IMR-90 (cell line): ENCODE measurements at regions not wholly inside any gene's neighbourhood (a gene's known extent, or its start where the extent isn't known, plus 50 kb on each side); places are given as distances from the start of the nearest gene placed in this dataset.

Experiments used
- ATAC-seq: fragments of 200-7000 bp; cut with Tn5 transposase; 2 replicates; pipeline ENCODE4 v1.9.1; 2020; ENCODE audit warnings: low read depth, mild to moderate bottlenecking, moderate library complexity
- BruUV-seq: library from RNA; stranded (reverse); fragments of 400-500 nt; replicated peaks from 2 replicates; lab custom pipeline; 2021; lab: Mats Ljungman, UMichigan
- CTCF ChIA-PET: fragments of 300-600 bp; formaldehyde crosslinking; extraction: SDS; loops from one replicate; lab custom pipeline; 2021; ENCODE audit warnings: antibody characterized with exemption; lab: Yijun Ruan, JAX
- POLR2A ChIA-PET: fragments of 300-600 bp; sonication (Branson Sonifier 250); formaldehyde crosslinking; loops from one replicate; lab custom pipeline; 2022; ENCODE audit warnings: antibody characterized with exemption; ENCODE audit not compliant: unreplicated experiment; lab: Charles Lee
- DNase-seq: peaks from one replicate; pipeline ENCODE4 v3.0.0; 2013
- H2AFZ ChIP-seq: replicated peaks from 2 replicates; pipeline ENCODE3; 2013; ENCODE audit warnings: low read length, mild to moderate bottlenecking; ENCODE audit not compliant: poor library complexity
- H2AK5ac ChIP-seq: 2 replicates; pipeline ENCODE4 v1.6.1; 2013; ENCODE audit warnings: low read depth, low read length, inconsistent platforms
- H2AK9ac ChIP-seq: replicated peaks from 2 replicates; pipeline ENCODE3; 2013; ENCODE audit warnings: mild to moderate bottlenecking, low read depth, low read length, moderate library complexity; ENCODE audit not compliant: poor library complexity
- H2BK120ac ChIP-seq: 2 replicates; pipeline ENCODE4 v1.6.1; 2013; ENCODE audit warnings: low read depth, low read length, inconsistent platforms
- H2BK15ac ChIP-seq: 3 replicates; pipeline ENCODE4 v1.6.1; 2013; ENCODE audit warnings: low read depth, low read length, inconsistent platforms
- H2BK20ac ChIP-seq: 2 replicates; pipeline ENCODE4 v1.6.1; 2013; ENCODE audit warnings: low read depth, mild to moderate bottlenecking, inconsistent platforms, low read length, moderate library complexity
- H2BK5ac ChIP-seq: 2 replicates; pipeline ENCODE4 v1.6.1; 2013; ENCODE audit warnings: mild to moderate bottlenecking, low read depth, low read length, inconsistent platforms; ENCODE audit not compliant: poor library complexity, severe bottlenecking
- H3K14ac ChIP-seq: replicated peaks from 2 replicates; pipeline ENCODE4 v1.6.1; 2013; ENCODE audit warnings: low read depth, low read length, inconsistent platforms
- H3K18ac ChIP-seq: 2 replicates; pipeline ENCODE4 v1.6.1; 2013; ENCODE audit warnings: low read depth, low read length, control low read depth
- H3K23ac ChIP-seq: 2 replicates; pipeline ENCODE4 v1.6.1; 2013; ENCODE audit warnings: low read depth, low read length, inconsistent platforms
- H3K27ac ChIP-seq: 2 replicates; pipeline ENCODE4 v1.5.1; 2013; ENCODE audit warnings: mild to moderate bottlenecking, control low read depth, low read length; ENCODE audit not compliant: insufficient read depth
- H3K27me3 ChIP-seq: 2 replicates; pipeline ENCODE4 v1.6.1; 2013; ENCODE audit warnings: low read length; ENCODE audit not compliant: control insufficient read depth, insufficient read depth
- H3K36me3 ChIP-seq: 2 replicates; pipeline ENCODE4 v1.6.1; 2013; ENCODE audit warnings: low read length, mixed read lengths; ENCODE audit not compliant: control insufficient read depth, insufficient read depth
- H3K4ac ChIP-seq: 2 replicates; pipeline ENCODE4 v1.6.1; 2013; ENCODE audit warnings: low read depth, low read length, inconsistent platforms
- H3K4me1 ChIP-seq: 2 replicates; pipeline ENCODE4 v1.6.1; 2013; ENCODE audit warnings: low read length, mixed read lengths; ENCODE audit not compliant: control insufficient read depth, insufficient read depth
- H3K4me2 ChIP-seq: 2 replicates; pipeline ENCODE4 v1.6.1; 2013; ENCODE audit warnings: low read depth, mild to moderate bottlenecking, control low read depth, low read length, moderate library complexity
- H3K4me3 ChIP-seq: 2 replicates; pipeline ENCODE4 v1.5.1; 2013; ENCODE audit warnings: low read depth, mild to moderate bottlenecking, control low read depth, low read length, moderate library complexity; ENCODE audit not compliant: insufficient read depth
- H3K56ac ChIP-seq: 2 replicates; pipeline ENCODE4 v1.6.1; 2013; ENCODE audit warnings: low read length, inconsistent platforms; ENCODE audit not compliant: insufficient read depth; ENCODE audit errors: extremely low read depth
- H3K79me1 ChIP-seq, 2 experiments: 2 replicates each; pipeline ENCODE4 v1.6.1; 2013; ENCODE audit warnings: low read length in 2 of 2, inconsistent platforms in 1 of 2, low read depth in 1 of 2
- H3K9ac ChIP-seq: 2 replicates; pipeline ENCODE4 v1.6.1; 2013; ENCODE audit warnings: low read depth, low read length, control low read depth
- H3K9me1 ChIP-seq: 2 replicates; pipeline ENCODE4 v1.6.1; 2013; ENCODE audit warnings: low read length, inconsistent platforms; ENCODE audit not compliant: insufficient read depth
- H3K9me3 ChIP-seq: 2 replicates; pipeline ENCODE4 v1.6.1; 2013; ENCODE audit warnings: low read length; ENCODE audit not compliant: control insufficient read depth, insufficient read depth
- H4K20me1 ChIP-seq: 2 replicates; pipeline ENCODE4 v1.6.1; 2013; ENCODE audit warnings: low read length, inconsistent platforms; ENCODE audit not compliant: insufficient read depth
- H4K5ac ChIP-seq: 2 replicates; pipeline ENCODE4 v1.6.1; 2013; ENCODE audit warnings: mild to moderate bottlenecking, low read depth, low read length, control low read depth
- H4K8ac ChIP-seq, 2 experiments: 2 replicates each; pipeline ENCODE4 v1.6.1; 2013; ENCODE audit warnings: low read depth in 2 of 2, low read length in 2 of 2, control low read depth in 1 of 2, inconsistent platforms in 1 of 2
- H4K91ac ChIP-seq: 2 replicates; pipeline ENCODE4 v1.6.1; 2013; ENCODE audit warnings: low read depth, low read length, inconsistent platforms; ENCODE audit not compliant: insufficient read depth
- BHLHE40 ChIP-seq: fragments of 150-350 bp; IDR thresholded peaks from 2 replicates; pipeline ENCODE4 v1.6.1; 2016; ENCODE audit warnings: mild to moderate bottlenecking, low read depth, low read length
- CEBPB ChIP-seq: IDR thresholded peaks from 2 replicates; pipeline ENCODE4 v1.6.1; 2012; ENCODE audit warnings: low read depth, low read length, improper control_type of control experiment
- CTCF ChIP-seq: conservative IDR thresholded peaks from 2 replicates; pipeline ENCODE4 v1.5.1; 2012; ENCODE audit warnings: mild to moderate bottlenecking, low read depth, low read length, improper control_type of control experiment
- ELK1 ChIP-seq: fragments of 150-350 bp; IDR thresholded peaks from 2 replicates; pipeline ENCODE4 v1.6.1; 2016; ENCODE audit warnings: low read depth, mild to moderate bottlenecking, low read length, moderate library complexity, borderline replicate concordance
- FOS ChIP-seq: fragments of 150-350 bp; IDR thresholded peaks from 2 replicates; pipeline ENCODE4 v1.6.1; 2016; ENCODE audit warnings: low read depth, low read length
- MAFK ChIP-seq: IDR thresholded peaks from 2 replicates; pipeline ENCODE4 v1.6.1; 2012; ENCODE audit warnings: low read depth, low read length, improper control_type of control experiment
- MXI1 ChIP-seq: IDR thresholded peaks from 2 replicates; pipeline ENCODE4 v1.6.1; 2012; ENCODE audit warnings: low read depth, mild to moderate bottlenecking, low read length, moderate library complexity, borderline replicate concordance
- NFE2L2 ChIP-seq: fragments of 150-350 bp; IDR thresholded peaks from 2 replicates; pipeline ENCODE4 v1.6.1; 2016; ENCODE audit warnings: low read depth, mild to moderate bottlenecking, low read length
- POLR2A ChIP-seq: IDR thresholded peaks from 2 replicates; pipeline ENCODE4 v1.6.1; 2012; ENCODE audit warnings: mild to moderate bottlenecking, low read depth, low read length
- RAD21 ChIP-seq: IDR thresholded peaks from 2 replicates; pipeline ENCODE4 v1.6.1; 2012; ENCODE audit warnings: low read length, improper control_type of control experiment
- RFX5 ChIP-seq: IDR thresholded peaks from 2 replicates; pipeline ENCODE4 v1.8.0; 2012; ENCODE audit warnings: low read depth, mild to moderate bottlenecking, low read length, moderate library complexity
- USF2 ChIP-seq: fragments of 150-350 bp; IDR thresholded peaks from 2 replicates; pipeline ENCODE4 v1.6.1; 2017; ENCODE audit warnings: mild to moderate bottlenecking, antibody characterized with exemption, low read length, low read depth
- dilution Hi-C: fragments of 300-500 bp; cut with HindIII; formaldehyde crosslinking; loops from one replicate; pipeline ENCODE4 v1.14.3; 2018; ENCODE audit warnings: low sequenced_read_pairs; ENCODE audit not compliant: unreplicated experiment
- in situ Hi-C: fragments of 300-500 bp; cut with MboI; formaldehyde crosslinking; loops from 3 replicates; pipeline ENCODE4 v1.14.3; 2019; ENCODE audit warnings: low sequenced_read_pairs, inconsistent platforms, mixed read lengths
- intact Hi-C: fragments of 100-400 bp; cut with micrococcal nuclease; formaldehyde crosslinking; loops from 2 replicates; pipeline ENCODE4 v1.10.0; 2022

- H2AK9ac ChIP-seq = no peak overlapping the region
- no peak overlapping the region for H2AK5ac ChIP-seq
- no peak overlapping the region for H2BK15ac ChIP-seq
- BruUV-seq = no TSS peak
- no peak overlapping the region for H2BK20ac ChIP-seq
- intact Hi-C loops (no loop called here), dilution Hi-C loops (no loop called here), in situ Hi-C loops (no loop called here)
- ChIA-PET CTCF (no interaction called here), POLR2A (no interaction called here)
- no peaks in the 10 kb centered on the region for H3K9me3 ChIP-seq
- H4K91ac ChIP-seq = no peak overlapping the region
- H3K4me3 ChIP-seq = no peak overlapping the region
- H3K56ac ChIP-seq = no peak overlapping the region
- H3K27ac ChIP-seq = no peak overlapping the region
- no peak for ATAC-seq
- no peaks in the 10 kb centered on the region for H3K4me1 ChIP-seq
- no peak for DNase-seq
- no peaks in the 10 kb centered on the region for H3K36me3 ChIP-seq
- no peaks in the 10 kb centered on the region for H3K27me3 ChIP-seq
- no peak overlapping the region for H3K4me2 ChIP-seq
- no peak overlapping the region for H2BK5ac ChIP-seq
- no peaks in the 10 kb centered on the region for H3K9me1 ChIP-seq
- H4K20me1 ChIP-seq = no peaks in the 10 kb centered on the region
- H3K79me1 ChIP-seq = no peaks in the 10 kb centered on the region
- H3K14ac ChIP-seq = no peak overlapping the region
- H3K18ac ChIP-seq = no peak overlapping the region
- H2AFZ ChIP-seq = no peak overlapping the region
- no peak for TF ChIP-seq FOS
- TF ChIP-seq CEBPB = no peak
- no peak for TF ChIP-seq ELK1
- TF ChIP-seq MAFK = no peak
- TF ChIP-seq RFX5 = no peak
- TF ChIP-seq USF2 = no peak
- TF ChIP-seq BHLHE40 = no peak
- TF ChIP-seq NFE2L2 = no peak
- no peak for TF ChIP-seq POLR2A
- TF ChIP-seq MXI1 = no peak
- TF ChIP-seq CTCF = no peak
- TF ChIP-seq RAD21 = no peak
- H3K9ac ChIP-seq = no peak overlapping the region
- no peak overlapping the region for H3K4ac ChIP-seq
- H4K5ac ChIP-seq = no peak overlapping the region
- H2BK120ac ChIP-seq = no peak overlapping the region
- H4K8ac ChIP-seq = no peak overlapping the region
- no peak overlapping the region for H3K23ac ChIP-seq
Measured at GRCh38 chr2:198488964-198489363, 684.6 kb downstream of the PLCL1 start.
